ENCODE measurements at regions not wholly inside any gene's neighbourhood (a gene's known extent, or its start where the extent isn't known, plus 50 kb on each side); places are given as distances from the start of the nearest gene placed in this dataset.

DNA sequence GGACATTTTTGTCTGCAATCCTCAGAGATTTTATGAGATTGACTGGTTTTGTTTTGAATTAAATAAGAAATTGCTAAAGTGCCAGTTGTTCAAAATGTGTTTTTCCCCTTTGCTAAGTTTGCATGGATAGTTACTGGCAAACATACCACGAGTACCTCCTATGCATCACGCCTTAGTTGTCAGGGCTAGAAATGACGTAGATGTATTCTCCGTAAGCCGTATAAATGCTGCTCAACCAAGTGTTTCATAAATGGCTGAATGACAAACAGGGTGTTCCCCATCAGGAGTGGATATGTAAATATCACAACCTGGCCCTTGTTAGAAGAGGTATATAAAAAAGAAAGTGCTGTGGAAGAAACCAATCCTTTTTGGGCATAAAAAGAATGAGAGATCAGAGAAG lies 341.1 kb upstream of the ZFP64 start:
- TF ChIP-seq, protein P1, sequence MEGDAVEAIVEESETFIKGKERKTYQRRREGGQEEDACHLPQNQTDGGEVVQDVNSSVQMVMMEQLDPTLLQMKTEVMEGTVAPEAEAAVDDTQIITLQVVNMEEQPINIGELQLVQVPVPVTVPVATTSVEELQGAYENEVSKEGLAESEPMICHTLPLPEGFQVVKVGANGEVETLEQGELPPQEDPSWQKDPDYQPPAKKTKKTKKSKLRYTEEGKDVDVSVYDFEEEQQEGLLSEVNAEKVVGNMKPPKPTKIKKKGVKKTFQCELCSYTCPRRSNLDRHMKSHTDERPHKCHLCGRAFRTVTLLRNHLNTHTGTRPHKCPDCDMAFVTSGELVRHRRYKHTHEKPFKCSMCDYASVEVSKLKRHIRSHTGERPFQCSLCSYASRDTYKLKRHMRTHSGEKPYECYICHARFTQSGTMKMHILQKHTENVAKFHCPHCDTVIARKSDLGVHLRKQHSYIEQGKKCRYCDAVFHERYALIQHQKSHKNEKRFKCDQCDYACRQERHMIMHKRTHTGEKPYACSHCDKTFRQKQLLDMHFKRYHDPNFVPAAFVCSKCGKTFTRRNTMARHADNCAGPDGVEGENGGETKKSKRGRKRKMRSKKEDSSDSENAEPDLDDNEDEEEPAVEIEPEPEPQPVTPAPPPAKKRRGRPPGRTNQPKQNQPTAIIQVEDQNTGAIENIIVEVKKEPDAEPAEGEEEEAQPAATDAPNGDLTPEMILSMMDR (IDR thresholded peaks at IDR 0.05) = no peak
- TF ChIP-seq POLR2A (IDR thresholded peaks at IDR 0.05) = no peak

Measured in tibial nerve (tissue), 3 donors.